Muscle layer of colon (tissue), 2 donors: ENCODE measurements at regions not wholly inside any gene's neighbourhood (a gene's known extent, or its start where the extent isn't known, plus 50 kb on each side); places are given as distances from the start of the nearest gene placed in this dataset.

Experiments
- H3K27ac ChIP-seq: one replicate; pipeline ENCODE4 v1.7.0; 2013; ENCODE audit warnings: low read depth, mild to moderate bottlenecking, low read length, moderate library complexity
- H3K27me3 ChIP-seq, 2 donors: one replicate each; pipeline ENCODE4 v1.7.0; 2013; ENCODE audit warnings: low read length in 2 of 2, mild to moderate bottlenecking in 2 of 2; ENCODE audit not compliant: insufficient read depth in 2 of 2, control insufficient read depth in 1 of 2
- H3K36me3 ChIP-seq: one replicate; pipeline ENCODE4 v1.7.0; 2013; ENCODE audit warnings: mild to moderate bottlenecking, low read length; ENCODE audit not compliant: insufficient read depth
- H3K4me1 ChIP-seq: one replicate; pipeline ENCODE4 v1.7.0; 2013; ENCODE audit warnings: mild to moderate bottlenecking, low read length; ENCODE audit not compliant: insufficient read depth
- H3K4me3 ChIP-seq, 2 donors: one replicate each; pipeline ENCODE4 v1.7.0; 2013; ENCODE audit warnings: low read length in 2 of 2, low read depth in 1 of 2, mild to moderate bottlenecking in 1 of 2, moderate library complexity in 1 of 2
- H3K9ac ChIP-seq: one replicate; pipeline ENCODE4 v1.7.0; 2013; ENCODE audit warnings: low read length
- H3K9me3 ChIP-seq: one replicate; pipeline ENCODE4 v1.7.0; 2013; ENCODE audit warnings: mild to moderate bottlenecking, low read length
- donor health status: abdominal sarcoma.
- donor health status: Adenocarcinoma of cecum.

GRCh38 chr12:46914336-46914735 is 88.5 kb upstream of the SLC38A4 start:
- no peaks in the 10 kb centered on the region for H3K9me3 ChIP-seq
- H3K27me3 ChIP-seq = no peaks in the 10 kb centered on the region
- H3K4me3 ChIP-seq = no peak overlapping the region
- no peak overlapping the region for H3K27ac ChIP-seq
- H3K4me1 ChIP-seq = no peaks in the 10 kb centered on the region
- no peak overlapping the region for H3K9ac ChIP-seq
- no peaks in the 10 kb centered on the region for H3K36me3 ChIP-seq

- Histone ChIP-seq H3K27ac (no peak overlapping the region), H3K27me3 (no peaks in the 10 kb centered on the region)
These were observed 89.3 kb upstream of the SLC38A4 start for GRCh38 chr12:46915082-46915481.

DNA sequence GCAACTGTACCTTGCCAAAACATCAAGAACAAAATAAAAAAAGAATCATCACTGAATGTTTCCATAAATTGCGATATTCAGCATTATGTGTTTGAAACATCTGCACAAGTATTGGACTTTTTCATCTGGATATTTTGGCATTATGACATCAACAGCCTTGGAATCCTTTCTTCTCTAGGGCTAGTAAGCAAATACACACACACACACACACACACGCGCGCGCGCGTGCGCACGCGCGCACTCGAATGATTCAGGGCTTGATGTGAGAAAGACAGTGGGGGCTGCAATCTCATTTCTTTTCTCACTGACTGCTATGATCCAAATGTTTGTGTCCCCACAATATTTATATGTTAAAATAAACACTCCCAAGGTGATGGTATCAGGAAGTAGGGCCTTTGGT is 90.0 kb upstream of the SLC38A4 start:
- H3K9me3 ChIP-seq = no peaks in the 10 kb centered on the region
- H3K27ac ChIP-seq = no peak overlapping the region
- no peaks in the 10 kb centered on the region for H3K4me1 ChIP-seq
- no peak overlapping the region for H3K4me3 ChIP-seq
- no peaks in the 10 kb centered on the region for H3K27me3 ChIP-seq
- H3K36me3 ChIP-seq = no peaks in the 10 kb centered on the region
- no peak overlapping the region for H3K9ac ChIP-seq

More at GRCh38 chr12:46915082-46915481, 89.3 kb upstream of the SLC38A4 start:
- no peak overlapping the region for H3K9ac ChIP-seq
- no peaks in the 10 kb centered on the region for H3K9me3 ChIP-seq
- H3K36me3 ChIP-seq = no peaks in the 10 kb centered on the region
- H3K4me3 ChIP-seq = no peak overlapping the region
- H3K4me1 ChIP-seq = no peaks in the 10 kb centered on the region

GRCh38 chr12:46916796-46917419 is 91.1 kb upstream of the SLC38A4 start:
- H3K36me3 ChIP-seq = no peaks in the 10 kb centered on the region
- H3K9me3 ChIP-seq = no peaks in the 10 kb centered on the region
- no peaks in the 10 kb centered on the region for H3K4me1 ChIP-seq
- H3K27ac ChIP-seq = no peak overlapping the region
- H3K4me3 ChIP-seq = no peak overlapping the region
- no peak overlapping the region for H3K9ac ChIP-seq
- no peaks in the 10 kb centered on the region for H3K27me3 ChIP-seq

DNA sequence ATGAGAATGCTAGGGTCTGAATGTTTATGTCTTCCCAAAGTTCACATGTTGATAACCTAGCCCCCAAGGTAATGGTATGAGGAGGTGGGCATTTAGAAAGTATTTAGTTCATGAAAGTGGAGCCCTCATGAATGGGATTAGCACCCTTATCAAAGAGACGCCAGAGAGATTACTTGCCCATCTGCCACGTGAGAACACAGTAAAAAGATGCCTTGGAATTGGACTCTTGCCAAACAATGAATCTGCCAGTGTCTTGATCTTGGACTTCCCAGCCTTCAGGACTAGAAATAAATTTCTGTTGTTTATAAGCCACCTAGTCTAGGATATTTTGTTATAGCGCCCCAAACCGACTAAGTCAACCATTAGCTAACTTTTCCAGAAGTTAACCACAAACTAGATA is 92.0 kb upstream of the SLC38A4 start:
- no peaks in the 10 kb centered on the region for H3K27me3 ChIP-seq
- no peak overlapping the region for H3K9ac ChIP-seq
- no peak overlapping the region for H3K4me3 ChIP-seq
- H3K27ac ChIP-seq = no peak overlapping the region
- no peaks in the 10 kb centered on the region for H3K9me3 ChIP-seq
- no peaks in the 10 kb centered on the region for H3K4me1 ChIP-seq
- no peaks in the 10 kb centered on the region for H3K36me3 ChIP-seq

GRCh38 chr12:46918631-46919030 is 92.8 kb upstream of the SLC38A4 start:
- Histone ChIP-seq H3K4me1 (no peaks in the 10 kb centered on the region), H3K27me3 (no peaks in the 10 kb centered on the region), H3K9me3 (peaks cover 2% of the 10 kb centered on the region), H3K4me3 (no peak overlapping the region), H3K27ac (no peak overlapping the region), H3K36me3 (no peaks in the 10 kb centered on the region), H3K9ac (no peak overlapping the region)

GRCh38 chr12:46919666-46920400 is 94.0 kb upstream of the SLC38A4 start:
- no peaks in the 10 kb centered on the region for H3K4me1 ChIP-seq
- H3K27me3 ChIP-seq = no peaks in the 10 kb centered on the region
- H3K4me3 ChIP-seq = no peak overlapping the region
- H3K9ac ChIP-seq = no peak overlapping the region
- no peaks in the 10 kb centered on the region for H3K36me3 ChIP-seq
- no peak overlapping the region for H3K27ac ChIP-seq
- peaks cover 4% of the 10 kb centered on the region for H3K9me3 ChIP-seq

DNA sequence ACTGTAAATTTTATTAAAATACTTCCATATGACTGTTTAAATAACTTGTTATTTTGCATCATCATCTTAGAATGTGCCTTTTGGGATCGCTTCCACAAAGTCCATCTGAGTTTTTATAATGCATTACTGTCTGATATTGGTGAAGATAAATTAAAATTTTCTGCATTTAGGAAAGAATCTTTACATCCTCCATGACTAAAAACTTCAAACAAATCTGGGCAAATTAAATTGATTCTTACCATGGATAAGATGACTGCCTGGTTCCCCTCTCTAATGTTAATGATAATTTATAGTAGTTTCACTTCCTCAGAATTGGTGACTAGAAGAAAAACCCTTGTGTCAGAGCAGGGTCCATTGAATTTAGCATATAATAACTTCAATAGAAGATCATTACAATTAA is 94.7 kb upstream of the SLC38A4 start:
- Histone ChIP-seq H3K4me3 (no peak overlapping the region), H3K9me3 (peaks cover 4% of the 10 kb centered on the region), H3K4me1 (no peaks in the 10 kb centered on the region), H3K36me3 (no peaks in the 10 kb centered on the region), H3K27ac (no peak overlapping the region), H3K27me3 (no peaks in the 10 kb centered on the region), H3K9ac (no peak overlapping the region)

DNA sequence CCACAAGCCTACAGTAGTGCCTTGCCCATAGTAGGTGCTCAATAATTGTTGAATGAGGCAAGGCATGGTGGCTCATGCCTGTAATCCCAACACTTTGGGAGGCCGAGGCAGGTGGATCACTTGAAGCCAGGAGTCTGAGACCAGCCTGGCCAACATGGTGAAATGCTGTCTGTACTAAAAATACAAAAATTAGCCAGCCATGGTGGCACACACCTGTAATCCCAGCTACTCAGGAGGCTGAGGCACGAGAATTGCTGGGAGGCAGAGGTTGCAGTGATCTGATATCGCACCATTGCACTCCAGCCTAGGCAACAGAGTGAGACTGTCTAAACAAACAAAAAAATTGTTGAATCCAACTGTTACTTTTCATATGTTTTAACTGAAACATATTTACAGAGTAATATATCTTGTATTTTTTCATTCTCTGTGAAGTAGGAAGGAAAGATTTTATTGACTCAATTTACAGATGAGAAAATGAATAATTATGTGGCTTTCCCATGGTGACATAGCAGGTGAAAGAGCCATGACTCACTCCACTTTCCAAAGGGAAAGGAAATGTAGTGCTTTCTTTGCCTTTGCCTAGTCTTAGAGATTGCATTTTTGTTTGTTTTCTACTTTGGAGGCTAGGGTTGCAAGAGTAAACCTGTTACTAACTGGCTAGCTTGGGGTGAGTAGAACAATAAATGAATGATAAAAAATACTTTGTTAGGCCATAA is 95.4 kb upstream of the SLC38A4 start:
- Histone ChIP-seq H3K9me3 (peaks cover 4% of the 10 kb centered on the region), H3K9ac (no peak overlapping the region), H3K27ac (no peak overlapping the region), H3K36me3 (no peaks in the 10 kb centered on the region), H3K4me3 (no peak overlapping the region), H3K4me1 (no peaks in the 10 kb centered on the region), H3K27me3 (no peaks in the 10 kb centered on the region)

GRCh38 chr12:46921764-46922133 is 96.0 kb upstream of the SLC38A4 start:
- Histone ChIP-seq H3K27ac (no peak overlapping the region), H3K4me1 (no peaks in the 10 kb centered on the region), H3K27me3 (no peaks in the 10 kb centered on the region), H3K9me3 (peaks cover 4% of the 10 kb centered on the region), H3K4me3 (no peak overlapping the region), H3K36me3 (no peaks in the 10 kb centered on the region), H3K9ac (no peak overlapping the region)

- H3K9me3 ChIP-seq = peaks cover 4% of the 10 kb centered on the region
- no peaks in the 10 kb centered on the region for H3K4me1 ChIP-seq
- H3K9ac ChIP-seq = no peak overlapping the region
- H3K4me3 ChIP-seq = no peak overlapping the region
- no peaks in the 10 kb centered on the region for H3K36me3 ChIP-seq
- H3K27ac ChIP-seq = no peak overlapping the region
- no peaks in the 10 kb centered on the region for H3K27me3 ChIP-seq
These were observed 100.7 kb upstream of the SLC38A4 start for GRCh38 chr12:46926526-46926925.
